ENCODE measurements at regions not wholly inside any gene's neighbourhood (a gene's known extent, or its start where the extent isn't known, plus 50 kb on each side); places are given as distances from the start of the nearest gene placed in this dataset.

DNA sequence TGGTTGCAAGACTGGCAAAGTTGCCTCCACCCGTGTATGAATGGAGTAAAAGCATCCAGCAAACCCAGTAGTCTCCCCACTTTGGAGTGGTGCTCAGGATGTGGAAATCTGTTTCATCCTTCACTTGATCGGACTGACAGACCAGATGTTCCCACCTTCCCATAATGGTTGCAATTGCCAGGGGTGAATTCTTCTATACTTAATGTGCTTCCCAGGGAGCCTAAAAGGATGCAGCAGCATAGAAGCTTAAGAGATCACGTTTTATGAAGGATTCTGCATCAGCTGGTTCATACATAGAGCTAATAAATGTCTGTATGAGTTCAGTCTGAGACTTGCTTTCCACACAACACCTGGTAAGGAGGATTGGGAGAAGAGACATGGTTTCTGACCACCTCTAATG lies 198.8 kb upstream of the S1PR3 start:
- Histone ChIP-seq H2AFZ (ENCODE audit: control insufficient read depth, low read depth, low read length) (no peak overlapping the region), H3K36me3 (ENCODE audit: control insufficient read depth in 2 of 2, insufficient read depth in 2 of 2, low read length in 1 of 2) (no peaks in the 10 kb centered on the region), H3K4me3 (no peak overlapping the region), H3K79me2 (ENCODE audit: control insufficient read depth, insufficient read depth, low read length) (no peaks in the 10 kb centered on the region), H3K27ac (ENCODE audit: control insufficient read depth, insufficient read depth) (no peak overlapping the region), H4K20me1 (ENCODE audit: control insufficient read depth, insufficient read depth) (no peaks in the 10 kb centered on the region), H3K9me3 (replicated peaks; ENCODE audit: control insufficient read depth, insufficient read depth, low read length) (no peaks in the 10 kb centered on the region), H3K27me3 (replicated peaks in 1 of 2; ENCODE audit: control insufficient read depth in 2 of 2, insufficient read depth in 2 of 2, low read length in 1 of 2) (no peaks in the 10 kb centered on the region; a peak in 1 of 4 replicates), H3K4me2 (ENCODE audit: control insufficient read depth, insufficient read depth) (no peak overlapping the region), H3K9ac (ENCODE audit: control insufficient read depth, insufficient read depth, low read length) (no peak overlapping the region), H3K4me1 (ENCODE audit: control insufficient read depth, insufficient read depth, low read length) (no peaks in the 10 kb centered on the region)
- POLR2A ChIA-PET: no interaction called here
- intact Hi-C loops (cut with micrococcal nuclease; ENCODE audit: unreplicated experiment) (no loop called here), in situ Hi-C loops (cut with MboI) (no loop called here)
- BruUV-seq (replicated peaks): no TSS peak
- no peak for FAIRE-seq
- SMC1A ChIA-PET (ENCODE audit: uncharacterized antibody, unreplicated experiment): no interaction called here
- RAD21 ChIA-PET (ENCODE audit: unreplicated experiment): no interaction called here
- 0% methylated on average over 3 of the region's 3 CpGs for WGBS (ENCODE audit: insufficient coverage, insufficient replicate concordance, low lambda C conversion rate, missing lambda C conversion rate)
- no peak for DNase-seq (ENCODE audit: low read depth, low spot score)
- TF ChIP-seq, protein P1, sequence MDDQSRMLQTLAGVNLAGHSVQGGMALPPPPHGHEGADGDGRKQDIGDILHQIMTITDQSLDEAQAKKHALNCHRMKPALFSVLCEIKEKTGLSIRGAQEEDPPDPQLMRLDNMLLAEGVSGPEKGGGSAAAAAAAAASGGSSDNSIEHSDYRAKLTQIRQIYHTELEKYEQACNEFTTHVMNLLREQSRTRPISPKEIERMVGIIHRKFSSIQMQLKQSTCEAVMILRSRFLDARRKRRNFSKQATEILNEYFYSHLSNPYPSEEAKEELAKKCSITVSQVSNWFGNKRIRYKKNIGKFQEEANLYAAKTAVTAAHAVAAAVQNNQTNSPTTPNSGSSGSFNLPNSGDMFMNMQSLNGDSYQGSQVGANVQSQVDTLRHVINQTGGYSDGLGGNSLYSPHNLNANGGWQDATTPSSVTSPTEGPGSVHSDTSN (IDR thresholded peaks at IDR 0.05; ENCODE audit: insufficient replicate concordance, low read depth, low read length): no peak
- TF ChIP-seq, protein P2, sequence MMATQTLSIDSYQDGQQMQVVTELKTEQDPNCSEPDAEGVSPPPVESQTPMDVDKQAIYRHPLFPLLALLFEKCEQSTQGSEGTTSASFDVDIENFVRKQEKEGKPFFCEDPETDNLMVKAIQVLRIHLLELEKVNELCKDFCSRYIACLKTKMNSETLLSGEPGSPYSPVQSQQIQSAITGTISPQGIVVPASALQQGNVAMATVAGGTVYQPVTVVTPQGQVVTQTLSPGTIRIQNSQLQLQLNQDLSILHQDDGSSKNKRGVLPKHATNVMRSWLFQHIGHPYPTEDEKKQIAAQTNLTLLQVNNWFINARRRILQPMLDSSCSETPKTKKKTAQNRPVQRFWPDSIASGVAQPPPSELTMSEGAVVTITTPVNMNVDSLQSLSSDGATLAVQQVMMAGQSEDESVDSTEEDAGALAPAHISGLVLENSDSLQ (IDR thresholded peaks at IDR 0.05): no peak
- TF ChIP-seq MTA3 (IDR thresholded peaks at IDR 0.05; ENCODE audit: borderline replicate concordance, low read length) (no peak), SUPT20H (IDR thresholded peaks at IDR 0.05; ENCODE audit: borderline replicate concordance, control insufficient read depth, low read depth, low read length) (no peak), MXI1 (IDR thresholded peaks at IDR 0.05; ENCODE audit: low read depth, low read length) (no peak), SMARCA5 (IDR thresholded peaks at IDR 0.05) (no peak), CBX5 (IDR thresholded peaks at IDR 0.05; ENCODE audit: low read depth) (no peak), RBBP5 (conservative IDR thresholded peaks at IDR 0.05) (no peak), NFYA (IDR thresholded peaks at IDR 0.05; ENCODE audit: borderline replicate concordance, low read depth, low read length) (no peak), CHD1 (IDR thresholded peaks at IDR 0.05; ENCODE audit: low read depth, low read length) (no peak), RCOR1 (conservative IDR thresholded peaks at IDR 0.05; ENCODE audit: low read depth, low read length) (no peak), STAT3 (IDR thresholded peaks at IDR 0.05; ENCODE audit: low read depth, low read length) (no peak), FOXM1 (IDR thresholded peaks at IDR 0.05; ENCODE audit: low read depth, low read length) (no peak)
- TF ChIP-seq, protein P3, sequence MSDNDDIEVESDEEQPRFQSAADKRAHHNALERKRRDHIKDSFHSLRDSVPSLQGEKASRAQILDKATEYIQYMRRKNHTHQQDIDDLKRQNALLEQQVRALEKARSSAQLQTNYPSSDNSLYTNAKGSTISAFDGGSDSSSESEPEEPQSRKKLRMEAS (IDR thresholded peaks at IDR 0.05; ENCODE audit: low read depth, low read length): no peak
- CTCF ChIA-PET: no interaction called here
- ATAC-seq: no peak
